ENCODE measurements at regions not wholly inside any gene's neighbourhood (a gene's known extent, or its start where the extent isn't known, plus 50 kb on each side); places are given as distances from the start of the nearest gene placed in this dataset.

DNA sequence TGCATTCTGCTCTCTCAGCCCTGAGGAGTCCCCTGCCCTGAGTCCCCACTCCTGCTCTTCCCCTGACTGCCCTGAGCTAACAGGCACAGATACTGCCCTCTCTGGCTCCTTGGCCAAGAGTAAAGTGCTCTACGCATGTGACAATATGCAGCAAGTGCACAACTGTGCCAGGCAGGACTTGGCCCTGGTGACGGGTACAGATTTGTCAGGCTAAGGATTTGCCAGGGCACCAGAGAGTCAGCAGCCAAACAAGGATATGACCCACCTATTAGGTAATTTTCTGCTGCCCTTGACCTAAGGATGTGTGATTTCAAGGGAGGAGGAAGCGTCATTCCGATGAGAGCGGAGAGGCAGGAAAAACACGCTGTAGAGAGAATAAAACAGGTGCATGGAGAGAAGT is 339.0 kb downstream of the PTPRU start:
- no peak for DNase-seq (ENCODE audit: low read depth)
- TF ChIP-seq CTCF (conservative IDR thresholded peaks at IDR 0.05; ENCODE audit: low read depth, low read length), result no peak
- no peak overlapping the region for H3K4me3 ChIP-seq (ENCODE audit: low read depth, low read length)

DNA sequence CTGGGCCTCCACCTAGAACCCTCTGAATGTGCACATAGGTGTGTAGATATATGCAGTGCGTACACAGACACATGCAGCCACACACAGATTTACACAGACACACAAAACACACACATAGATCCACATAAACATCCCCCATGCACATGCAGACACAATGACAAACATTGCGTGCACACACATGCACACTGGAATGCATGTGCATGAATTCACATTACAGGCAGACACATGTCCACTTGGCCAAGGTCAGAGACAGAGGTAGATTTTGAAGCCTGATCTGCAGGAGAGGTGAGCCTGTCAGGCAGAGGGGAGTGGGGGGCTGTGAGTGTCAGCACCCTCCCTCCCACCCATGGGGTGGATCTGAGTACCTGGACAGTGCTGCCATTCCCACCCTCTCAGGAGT is 338.5 kb downstream of the PTPRU start:
- no peak overlapping the region for H3K4me3 ChIP-seq (ENCODE audit: low read depth, low read length)
- no peak for TF ChIP-seq CTCF (conservative IDR thresholded peaks at IDR 0.05; ENCODE audit: low read depth, low read length)
- no peak for DNase-seq (ENCODE audit: low read depth)

- TF ChIP-seq CTCF (conservative IDR thresholded peaks at IDR 0.05; ENCODE audit: low read depth, low read length), result no peak
- DNase-seq (ENCODE audit: low read depth), result peak; percentile 61
- H3K4me3 ChIP-seq (ENCODE audit: low read depth, low read length), result no peak overlapping the region
These were observed 333.8 kb downstream of the PTPRU start for GRCh38 chr1:29569971-29570634.

- no peak overlapping the region for H3K4me3 ChIP-seq (ENCODE audit: low read depth, low read length)
- no peak for TF ChIP-seq CTCF (conservative IDR thresholded peaks at IDR 0.05; ENCODE audit: low read depth, low read length)
- no peak for DNase-seq (ENCODE audit: low read depth)
These were observed 330.9 kb downstream of the PTPRU start for GRCh38 chr1:29567257-29567656.

GRCh38 chr1:29565490-29565889 is 329.2 kb downstream of the PTPRU start:
- H3K4me3 ChIP-seq (ENCODE audit: low read depth, low read length), result no peak overlapping the region
- TF ChIP-seq CTCF (conservative IDR thresholded peaks at IDR 0.05; ENCODE audit: low read depth, low read length), result no peak
- no peak for DNase-seq (ENCODE audit: low read depth)

GRCh38 chr1:29563571-29563970 is 327.2 kb downstream of the PTPRU start:
- no peak overlapping the region for H3K4me3 ChIP-seq (ENCODE audit: low read depth, low read length)
- peak; percentile 31 for DNase-seq (ENCODE audit: low read depth)
- no peak for TF ChIP-seq CTCF (conservative IDR thresholded peaks at IDR 0.05; ENCODE audit: low read depth, low read length)

GRCh38 chr1:29563092-29563491 is 326.8 kb downstream of the PTPRU start:
- no peak overlapping the region for H3K4me3 ChIP-seq (ENCODE audit: low read depth, low read length)
- DNase-seq (ENCODE audit: low read depth), result no peak
- TF ChIP-seq CTCF (conservative IDR thresholded peaks at IDR 0.05; ENCODE audit: low read depth, low read length), result no peak

All from choroid plexus epithelial cell (primary cell).